A549 (cell line): ENCODE measurements at regions not wholly inside any gene's neighbourhood (a gene's known extent, or its start where the extent isn't known, plus 50 kb on each side); places are given as distances from the start of the nearest gene placed in this dataset.

Experiments used
- ATAC-seq, 2 experiments: fragments of 200-7000 bp in 1 of 2; fragments of >200 bp in 1 of 2; cut with Nextera tagmentation in 1 of 2; cut with Tn5 transposase in 1 of 2; 3 replicates each; pipeline versions ENCODE4 v1.8.0 to v1.9.1; 2018 to 2020; ENCODE audit warnings: mild to moderate bottlenecking in 1 of 2, moderate library complexity in 1 of 2
- CTCF ChIA-PET: fragments of 300-600 bp; sonication (Branson Sonifier 250); formaldehyde crosslinking; extraction: SDS; loops from one replicate; lab custom pipeline; 2021; ENCODE audit warnings: antibody characterized with exemption, inconsistent platforms; lab: Yijun Ruan, JAX
- POLR2A ChIA-PET: fragments of 350-600 bp; formaldehyde crosslinking; extraction: SDS; loops from one replicate; lab custom pipeline; 2021; ENCODE audit warnings: antibody characterized with exemption, inconsistent platforms; lab: Yijun Ruan, JAX
- DNase-seq, 2 experiments: peaks; one replicate each; pipeline versions ENCODE4 v3.0.0 to v3.0.0-alpha.2; 2011 to 2016; ENCODE audit warnings: low read depth in 1 of 2, low spot score in 1 of 2
- FAIRE-seq: peaks from 2 replicates; lab custom pipeline; 2011; peaks lifted over from hg19 to GRCh38; lab: Jason Lieb, UNC
- H3K27ac ChIP-seq, 2 experiments: fragments of >200 bp; sonication (Bioruptor Twin); formaldehyde crosslinking; 3 replicates each; pipeline ENCODE4 v1.5.1; 2016 to 2017
- H3K4me1 ChIP-seq: fragments of >200 bp; sonication (Bioruptor Twin); formaldehyde crosslinking; 3 replicates; pipeline ENCODE4 v1.6.1; 2016
- H3K4me2 ChIP-seq: fragments of >200 bp; sonication (Bioruptor Twin); formaldehyde crosslinking; 3 replicates; pipeline ENCODE4 v1.6.1; 2016
- H3K4me3 ChIP-seq: fragments of >200 bp; sonication (Bioruptor Twin); formaldehyde crosslinking; 3 replicates; pipeline ENCODE4 v1.5.1; 2016
- H3K9me3 ChIP-seq: fragments of >200 bp; sonication (Bioruptor Twin); formaldehyde crosslinking; 3 replicates; pipeline ENCODE4 v1.6.1; 2016
- BHLHE40 ChIP-seq: IDR thresholded peaks from 2 replicates; pipeline ENCODE4 v1.6.1; 2012; ENCODE audit warnings: low read depth, low read length, inconsistent platforms
- CBX2 ChIP-seq: fragments of 200-600 bp; sonication (generic); IDR thresholded peaks from 2 replicates; pipeline ENCODE4 v1.6.1; 2016; ENCODE audit warnings: low read depth, mild to moderate bottlenecking, borderline replicate concordance
- CHD2 ChIP-seq: fragments of 150-350 bp; IDR thresholded peaks from 2 replicates; pipeline ENCODE4 v1.6.1; 2014; ENCODE audit warnings: low read length; ENCODE audit not compliant: partially characterized antibody
- CTCF ChIP-seq: fragments of >200 bp; sonication (Bioruptor Twin); formaldehyde crosslinking; IDR thresholded peaks from 3 replicates; pipeline ENCODE4 v1.5.1; 2016
- E2F6 ChIP-seq: IDR thresholded peaks from 2 replicates; pipeline ENCODE4 v1.6.1; 2012; ENCODE audit warnings: low read depth, borderline replicate concordance
- EHF ChIP-seq: fragments of 250-450 bp; sonication (Bioruptor Pico); IDR thresholded peaks from 2 replicates; pipeline ENCODE4 v1.5.0; 2020; ENCODE audit warnings: mild to moderate bottlenecking
- EHMT2 ChIP-seq: fragments of 200-600 bp; sonication (generic); IDR thresholded peaks from 2 replicates; pipeline ENCODE4 v1.6.1; 2016; ENCODE audit warnings: antibody characterized with exemption, low read depth, mild to moderate bottlenecking, moderate library complexity
- GATA3 ChIP-seq: IDR thresholded peaks from 2 replicates; pipeline ENCODE4 v1.6.1; 2012; ENCODE audit warnings: borderline replicate concordance
- HES2 ChIP-seq: fragments of >200 bp; sonication (Bioruptor Twin); formaldehyde crosslinking; IDR thresholded peaks from 2 replicates; pipeline ENCODE4 v1.6.1; 2016
- HEYL ChIP-seq: fragments of 250-450 bp; sonication (Bioruptor Pico); IDR thresholded peaks from 2 replicates; pipeline ENCODE4 v1.8.0; 2021; ENCODE audit warnings: mild to moderate bottlenecking, moderate library complexity
- HOXB13 ChIP-seq: fragments of 250-450 bp; sonication (Bioruptor Pico); IDR thresholded peaks from 2 replicates; pipeline ENCODE4 v1.5.0; 2020; ENCODE audit warnings: low read depth, mild to moderate bottlenecking, moderate library complexity
- HOXB5 ChIP-seq: fragments of 250-450 bp; sonication (Bioruptor Pico); IDR thresholded peaks from 2 replicates; pipeline ENCODE4 v1.5.0; 2020; ENCODE audit warnings: mild to moderate bottlenecking, moderate library complexity
- JUNB ChIP-seq: fragments of >200 bp; sonication (Bioruptor Twin); formaldehyde crosslinking; IDR thresholded peaks from 2 replicates; pipeline ENCODE4 v1.6.1; 2016
- MAZ ChIP-seq: fragments of 150-350 bp; IDR thresholded peaks from 2 replicates; pipeline ENCODE4 v1.6.1; 2014; ENCODE audit warnings: antibody characterized with exemption, low read depth, low read length, borderline replicate concordance
- NPAS2 ChIP-seq: fragments of 250-450 bp; sonication (Bioruptor Pico); IDR thresholded peaks from 2 replicates; pipeline ENCODE4 v1.8.0; 2022; ENCODE audit warnings: mild to moderate bottlenecking, moderate library complexity, borderline replicate concordance
- PBX3 ChIP-seq: IDR thresholded peaks from 2 replicates; pipeline ENCODE4 v1.6.1; 2012
- RARB ChIP-seq: fragments of 250-450 bp; sonication (Bioruptor Pico); IDR thresholded peaks from 2 replicates; pipeline ENCODE4 v1.8.0; 2021; ENCODE audit warnings: mild to moderate bottlenecking, moderate library complexity
- REST ChIP-seq: fragments of 200-600 bp; sonication (generic); IDR thresholded peaks from 2 replicates; pipeline ENCODE4 v1.6.1; 2016; ENCODE audit warnings: antibody characterized with exemption, mild to moderate bottlenecking, moderate library complexity
- RNF2 ChIP-seq: fragments of 200-600 bp; sonication (generic); IDR thresholded peaks from 2 replicates; pipeline ENCODE4 v1.6.1; 2016; ENCODE audit warnings: low read depth, mild to moderate bottlenecking, antibody characterized with exemption, moderate library complexity, borderline replicate concordance
- SREBF2 ChIP-seq: fragments of 450-650 bp; IDR thresholded peaks from 2 replicates; pipeline ENCODE4 v1.6.1; 2014; ENCODE audit warnings: mild to moderate bottlenecking, moderate library complexity
- TFCP2L1 ChIP-seq: fragments of 250-450 bp; sonication (Bioruptor Pico); IDR thresholded peaks from 2 replicates; pipeline ENCODE4 v1.5.0; 2021; ENCODE audit warnings: mild to moderate bottlenecking
- USF2 ChIP-seq: fragments of 450-650 bp; IDR thresholded peaks from 2 replicates; pipeline ENCODE4 v1.6.1; 2014; ENCODE audit warnings: antibody characterized with exemption
- ZFP36 ChIP-seq: fragments of 450-650 bp; IDR thresholded peaks from 2 replicates; pipeline ENCODE4 v1.6.1; 2014; ENCODE audit warnings: borderline replicate concordance; ENCODE audit not compliant: partially characterized antibody
- ZNF302 ChIP-seq: fragments of 250-450 bp; sonication (Bioruptor Pico); IDR thresholded peaks from 2 replicates; pipeline ENCODE4 v1.9.0; 2021; ENCODE audit warnings: inconsistent platforms, mild to moderate bottlenecking, moderate library complexity
- ZSCAN20 ChIP-seq: fragments of 250-450 bp; sonication (Bioruptor Pico); IDR thresholded peaks from 2 replicates; pipeline ENCODE4 v1.8.0; 2022; ENCODE audit warnings: mild to moderate bottlenecking, moderate library complexity
- WGBS: methylation state at CpG from one replicate; pipeline ENCODE4 v1.1.6; 2017; ENCODE audit errors: missing lambda C conversion rate; 5-methylcytosine and 5-hydroxymethylcytosine counted together
- TF ChIP-seq, protein P1 (sequence below): fragments of 150-350 bp; IDR thresholded peaks from 2 replicates; pipeline ENCODE4 v1.6.1; 2014; ENCODE audit warnings: low read depth, mild to moderate bottlenecking, low read length

- Histone ChIP-seq H3K4me3 (no peak overlapping the region), H3K4me2 (no peak overlapping the region), H3K4me1 (no peaks in the 10 kb centered on the region), H3K9me3 (no peaks in the 10 kb centered on the region), H3K27ac (no peak overlapping the region)
- WGBS, result 38% methylated on average over 3 of the region's 3 CpGs
- TF ChIP-seq GATA3, result no peak
- no peak for TF ChIP-seq REST
- no peak for TF ChIP-seq CTCF
- TF ChIP-seq EHF (CRISPR knock-in tag), result no peak
- TF ChIP-seq ZFP36, result no peak
- TF ChIP-seq TFCP2L1 (CRISPR knock-in tag), result no peak
- no peak for TF ChIP-seq HES2
- TF ChIP-seq BHLHE40, result no peak
- TF ChIP-seq CBX2, result no peak
- no peak for TF ChIP-seq E2F6
- no peak for TF ChIP-seq HOXB5 (CRISPR knock-in tag)
- no peak for TF ChIP-seq RARB (CRISPR knock-in tag)
- no peak for TF ChIP-seq ZSCAN20 (CRISPR knock-in tag)
- TF ChIP-seq HEYL (CRISPR knock-in tag), result no peak
- no peak for FAIRE-seq
- ChIA-PET POLR2A (no interaction called here), CTCF (no interaction called here)
- ATAC-seq, result no peak
- no peak for DNase-seq
Observed at GRCh38 chr6:78526432-78526831, 340.9 kb upstream of the IRAK1BP1 start.

GRCh38 chr6:78528926-78529325 is 338.4 kb upstream of the IRAK1BP1 start:
- POLR2A ChIA-PET, result no interaction called here
- Histone ChIP-seq H3K4me3 (no peak overlapping the region), H3K4me2 (no peak overlapping the region), H3K4me1 (no peaks in the 10 kb centered on the region), H3K9me3 (no peaks in the 10 kb centered on the region)
- TF ChIP-seq PBX3 (no peak), HES2 (no peak), USF2 (no peak), EHMT2 (no peak), GATA3 (no peak), CHD2 (no peak), MAZ (no peak), CBX2 (no peak), ZNF302 (CRISPR knock-in tag) (no peak), JUNB (no peak), TFCP2L1 (CRISPR knock-in tag) (no peak), RNF2 (no peak), SREBF2 (no peak), NPAS2 (CRISPR knock-in tag) (no peak), HOXB13 (CRISPR knock-in tag) (no peak)
- TF ChIP-seq, protein P1, sequence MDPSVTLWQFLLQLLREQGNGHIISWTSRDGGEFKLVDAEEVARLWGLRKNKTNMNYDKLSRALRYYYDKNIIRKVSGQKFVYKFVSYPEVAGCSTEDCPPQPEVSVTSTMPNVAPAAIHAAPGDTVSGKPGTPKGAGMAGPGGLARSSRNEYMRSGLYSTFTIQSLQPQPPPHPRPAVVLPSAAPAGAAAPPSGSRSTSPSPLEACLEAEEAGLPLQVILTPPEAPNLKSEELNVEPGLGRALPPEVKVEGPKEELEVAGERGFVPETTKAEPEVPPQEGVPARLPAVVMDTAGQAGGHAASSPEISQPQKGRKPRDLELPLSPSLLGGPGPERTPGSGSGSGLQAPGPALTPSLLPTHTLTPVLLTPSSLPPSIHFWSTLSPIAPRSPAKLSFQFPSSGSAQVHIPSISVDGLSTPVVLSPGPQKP, result no peak
- TF ChIP-seq, all 56 proteins: peak for 0
- FAIRE-seq (no peak), ATAC-seq (no peak), DNase-seq (no peak)
- CTCF ChIA-PET, result no interaction called here
- H3K27ac ChIP-seq, result no peak overlapping the region
- WGBS, result 35% methylated on average over 3 of the region's 3 CpGs
